Gastroesophageal sphincter (tissue), 3 donors: ENCODE measurements at regions not wholly inside any gene's neighbourhood (a gene's known extent, or its start where the extent isn't known, plus 50 kb on each side); places are given as distances from the start of the nearest gene placed in this dataset.

Experiments
- POLR2A ChIP-seq, 2 donors: fragments of 450-650 bp; IDR thresholded peaks; one replicate each; pipeline ENCODE4 v1.6.1; 2017; ENCODE audit warnings: antibody characterized with exemption in 2 of 2, mild to moderate bottlenecking in 2 of 2, moderate library complexity in 1 of 2
- TF ChIP-seq, protein P1 (sequence below), 4 experiments: fragments of 200-600 bp in 2 of 4; fragments of 450-650 bp in 2 of 4; sonication (generic) in 1 of 4; IDR thresholded peaks; one replicate each; pipeline ENCODE4 v1.5.1; 2017 to 2019; ENCODE audit warnings: antibody characterized with exemption in 4 of 4, mild to moderate bottlenecking in 2 of 4, moderate library complexity in 2 of 4

DNA sequence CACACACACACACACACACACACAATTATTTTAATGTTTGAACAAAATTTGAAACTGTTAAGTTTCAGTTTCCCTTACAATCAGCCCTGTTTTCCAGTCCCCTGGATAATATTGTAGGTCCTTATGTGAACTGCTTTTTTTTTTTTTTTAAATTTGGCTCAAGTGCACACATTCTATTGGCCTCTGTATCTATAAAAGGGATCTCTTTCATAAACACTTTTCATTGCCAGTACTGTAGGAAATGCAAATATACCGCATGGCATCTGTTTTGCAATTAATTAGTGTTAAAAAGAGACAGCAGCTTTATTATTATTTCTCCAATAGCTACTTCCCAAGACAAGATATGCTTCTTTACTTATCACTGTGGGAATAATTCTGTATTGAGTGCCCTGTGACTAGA lies 738.7 kb downstream of the EPHA4 start:
- TF ChIP-seq, protein P1, sequence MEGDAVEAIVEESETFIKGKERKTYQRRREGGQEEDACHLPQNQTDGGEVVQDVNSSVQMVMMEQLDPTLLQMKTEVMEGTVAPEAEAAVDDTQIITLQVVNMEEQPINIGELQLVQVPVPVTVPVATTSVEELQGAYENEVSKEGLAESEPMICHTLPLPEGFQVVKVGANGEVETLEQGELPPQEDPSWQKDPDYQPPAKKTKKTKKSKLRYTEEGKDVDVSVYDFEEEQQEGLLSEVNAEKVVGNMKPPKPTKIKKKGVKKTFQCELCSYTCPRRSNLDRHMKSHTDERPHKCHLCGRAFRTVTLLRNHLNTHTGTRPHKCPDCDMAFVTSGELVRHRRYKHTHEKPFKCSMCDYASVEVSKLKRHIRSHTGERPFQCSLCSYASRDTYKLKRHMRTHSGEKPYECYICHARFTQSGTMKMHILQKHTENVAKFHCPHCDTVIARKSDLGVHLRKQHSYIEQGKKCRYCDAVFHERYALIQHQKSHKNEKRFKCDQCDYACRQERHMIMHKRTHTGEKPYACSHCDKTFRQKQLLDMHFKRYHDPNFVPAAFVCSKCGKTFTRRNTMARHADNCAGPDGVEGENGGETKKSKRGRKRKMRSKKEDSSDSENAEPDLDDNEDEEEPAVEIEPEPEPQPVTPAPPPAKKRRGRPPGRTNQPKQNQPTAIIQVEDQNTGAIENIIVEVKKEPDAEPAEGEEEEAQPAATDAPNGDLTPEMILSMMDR (IDR thresholded peaks at IDR 0.05): no peak
- TF ChIP-seq POLR2A (IDR thresholded peaks at IDR 0.05): no peak
